K562 (cell line): ENCODE measurements at regions not wholly inside any gene's neighbourhood (a gene's known extent, or its start where the extent isn't known, plus 50 kb on each side); places are given as distances from the start of the nearest gene placed in this dataset.
"Not testable (repeated sequence)": the region's sequence is repeated elsewhere in the genome, so short reads cannot be mapped to it uniquely, and the experiment has no call there.

Experiments
- ASH1L ChIP-seq: fragments of 450-650 bp; IDR thresholded peaks from 2 replicates; pipeline ENCODE4 v1.6.1; 2018; ENCODE audit warnings: borderline replicate concordance, mild to moderate bottlenecking, low read depth; ENCODE audit not compliant: partially characterized antibody
- JUND ChIP-seq, 2 experiments: IDR thresholded peaks; 2 replicates in 1 of 2; 3 replicates in 1 of 2; pipeline ENCODE4 v1.6.1; 2011; ENCODE audit warnings: borderline replicate concordance in 2 of 2, low read depth in 2 of 2, low read length in 2 of 2, improper control_type of control experiment in 1 of 2, missing biosample characterization in 1 of 2, missing genetic modification characterization in 1 of 2, missing genetic modification reagents in 1 of 2
- TFE3 ChIP-seq: fragments of 450-650 bp; formaldehyde crosslinking; IDR thresholded peaks from 2 replicates; pipeline ENCODE4 v1.4.0; 2020; ENCODE audit warnings: mild to moderate bottlenecking, mixed read lengths
- ZBTB2 ChIP-seq: fragments of 450-650 bp; IDR thresholded peaks from 2 replicates; pipeline ENCODE4 v1.6.1; 2016; ENCODE audit warnings: antibody characterized with exemption
- ZNF121 ChIP-seq: sonication (generic); formaldehyde crosslinking; conservative IDR thresholded peaks from 2 replicates; pipeline ENCODE4 v1.8.0; 2022; ENCODE audit warnings: missing genetic modification reagents

- not testable (repeated sequence) for TF ChIP-seq ZNF121 (CRISPR knock-in tag); ZBTB2; TFE3 (CRISPR knock-in tag); ASH1L; JUND (IDR thresholded peaks at IDR 0.05; ENCODE audit: borderline replicate concordance, low read depth, low read length); JUND (tag; IDR thresholded peaks at IDR 0.05; ENCODE audit: borderline replicate concordance, low read depth, low read length)
These were observed 541.7 kb downstream of the SPATA31A6 start for GRCh38 chr9:42724841-42725835.
